ENCODE measurements at regions not wholly inside any gene's neighbourhood (a gene's known extent, or its start where the extent isn't known, plus 50 kb on each side); places are given as distances from the start of the nearest gene placed in this dataset.

DNA sequence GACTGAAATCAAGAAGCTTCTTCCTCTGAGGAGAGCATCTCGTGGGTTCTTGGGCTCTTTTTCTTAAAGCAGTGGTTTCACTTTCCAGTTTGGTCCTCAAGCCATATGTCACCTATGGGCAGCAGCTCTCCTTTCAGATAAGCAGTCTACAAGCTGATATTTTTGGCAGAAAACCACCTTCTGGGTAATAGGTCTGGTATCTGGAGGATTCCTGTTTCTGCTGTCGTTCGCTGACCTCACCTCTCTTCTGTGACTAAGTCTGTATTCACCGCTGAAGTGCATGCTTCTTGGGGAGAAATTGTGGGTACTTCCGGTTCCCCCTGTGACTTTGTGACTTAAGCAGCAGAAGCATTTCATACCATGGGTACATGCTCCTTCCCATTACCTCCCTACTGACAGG lies 193.6 kb downstream of the EDN1 start:
- Mint-ChIP-seq H3K4me1 (ENCODE audit: low read depth, unreplicated experiment) (peaks cover 12% of the 10 kb centered on the region), H3K27ac (ENCODE audit: unreplicated experiment) (peak overlapping the region; percentile 63), H3K4me3 (ENCODE audit: unreplicated experiment) (no peak overlapping the region), H3K27me3 (ENCODE audit: low read depth, unreplicated experiment) (no peaks in the 10 kb centered on the region), H3K36me3 (ENCODE audit: low read depth, unreplicated experiment) (no peaks in the 10 kb centered on the region), H3K9me3 (ENCODE audit: unreplicated experiment) (no peaks in the 10 kb centered on the region)
- peak overlapping the region; percentile 39 for H3K4me3 ChIP-seq (ENCODE audit: insufficient read depth, low read depth, low read length)
- FAIRE-seq, result peak; percentile 97
- H3K4me1 ChIP-seq (ENCODE audit: insufficient read depth, low read length), result peaks cover 25% of the 10 kb centered on the region
- no peaks in the 10 kb centered on the region for H3K36me3 ChIP-seq (ENCODE audit: insufficient read depth, low read length)
- TF ChIP-seq EZH2 (IDR thresholded peaks at IDR 0.05; ENCODE audit: insufficient read depth, low read length), result no peak
- DNase-seq (ENCODE audit: low read depth), result peak; percentile 99
- H3K27me3 ChIP-seq (ENCODE audit: insufficient read depth, low read length), result no peaks in the 10 kb centered on the region
- H3K79me2 ChIP-seq (ENCODE audit: insufficient read depth, low read length), result no peaks in the 10 kb centered on the region
- H2AFZ ChIP-seq (ENCODE audit: low read depth, low read length), result no peak overlapping the region
- H3K9me3 ChIP-seq (ENCODE audit: insufficient read depth, low read depth, low read length), result no peaks in the 10 kb centered on the region
- H4K20me1 ChIP-seq (ENCODE audit: insufficient read depth, low read length), result no peaks in the 10 kb centered on the region
- peak overlapping the region; percentile 80 for H3K4me2 ChIP-seq (ENCODE audit: low read length)
- H3K27ac ChIP-seq (ENCODE audit: low read depth, low read length), result peak overlapping the region; percentile 79
- peak overlapping the region; percentile 63 for H3K9ac ChIP-seq (ENCODE audit: low read length)

DNA sequence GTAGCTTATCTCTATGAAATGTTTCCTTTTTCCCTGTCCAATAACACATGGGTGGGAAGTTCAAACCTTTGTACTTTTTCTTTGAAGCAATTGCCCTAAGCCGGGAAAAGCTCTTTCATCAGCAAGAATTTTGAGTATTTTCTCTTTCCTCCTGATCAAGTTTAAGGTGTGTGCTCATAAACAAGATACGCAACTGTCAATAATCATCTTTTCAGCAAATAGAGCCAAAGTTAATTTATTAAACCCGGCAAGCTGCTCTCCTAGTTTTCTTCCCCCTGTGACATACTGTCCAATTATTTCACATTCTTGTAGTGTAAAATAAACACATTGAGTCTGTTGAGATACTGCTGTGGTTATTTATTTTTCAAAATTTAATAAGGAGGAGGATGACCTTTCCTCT lies 194.4 kb downstream of the EDN1 start:
- no peak overlapping the region for H3K4me3 Mint-ChIP-seq (ENCODE audit: unreplicated experiment)
- Histone ChIP-seq H3K4me1 (ENCODE audit: insufficient read depth, low read length) (peaks cover 25% of the 10 kb centered on the region), H3K4me2 (ENCODE audit: low read length) (peak overlapping the region; percentile 80), H3K27me3 (ENCODE audit: insufficient read depth, low read length) (no peaks in the 10 kb centered on the region), H3K9me3 (ENCODE audit: insufficient read depth, low read depth, low read length) (no peaks in the 10 kb centered on the region), H3K79me2 (ENCODE audit: insufficient read depth, low read length) (no peaks in the 10 kb centered on the region), H3K9ac (ENCODE audit: low read length) (peak overlapping the region; percentile 28), H3K4me3 (ENCODE audit: insufficient read depth, low read depth, low read length) (no peak overlapping the region), H4K20me1 (ENCODE audit: insufficient read depth, low read length) (no peaks in the 10 kb centered on the region), H2AFZ (ENCODE audit: low read depth, low read length) (no peak overlapping the region), H3K36me3 (ENCODE audit: insufficient read depth, low read length) (no peaks in the 10 kb centered on the region), H3K27ac (ENCODE audit: low read depth, low read length) (peak overlapping the region; percentile 75)
- FAIRE-seq (no peak), DNase-seq (ENCODE audit: low read depth) (no peak)
- no peaks in the 10 kb centered on the region for H3K36me3 Mint-ChIP-seq (ENCODE audit: low read depth, unreplicated experiment)
- H3K27me3 Mint-ChIP-seq (ENCODE audit: low read depth, unreplicated experiment), result no peaks in the 10 kb centered on the region
- TF ChIP-seq, protein P1, sequence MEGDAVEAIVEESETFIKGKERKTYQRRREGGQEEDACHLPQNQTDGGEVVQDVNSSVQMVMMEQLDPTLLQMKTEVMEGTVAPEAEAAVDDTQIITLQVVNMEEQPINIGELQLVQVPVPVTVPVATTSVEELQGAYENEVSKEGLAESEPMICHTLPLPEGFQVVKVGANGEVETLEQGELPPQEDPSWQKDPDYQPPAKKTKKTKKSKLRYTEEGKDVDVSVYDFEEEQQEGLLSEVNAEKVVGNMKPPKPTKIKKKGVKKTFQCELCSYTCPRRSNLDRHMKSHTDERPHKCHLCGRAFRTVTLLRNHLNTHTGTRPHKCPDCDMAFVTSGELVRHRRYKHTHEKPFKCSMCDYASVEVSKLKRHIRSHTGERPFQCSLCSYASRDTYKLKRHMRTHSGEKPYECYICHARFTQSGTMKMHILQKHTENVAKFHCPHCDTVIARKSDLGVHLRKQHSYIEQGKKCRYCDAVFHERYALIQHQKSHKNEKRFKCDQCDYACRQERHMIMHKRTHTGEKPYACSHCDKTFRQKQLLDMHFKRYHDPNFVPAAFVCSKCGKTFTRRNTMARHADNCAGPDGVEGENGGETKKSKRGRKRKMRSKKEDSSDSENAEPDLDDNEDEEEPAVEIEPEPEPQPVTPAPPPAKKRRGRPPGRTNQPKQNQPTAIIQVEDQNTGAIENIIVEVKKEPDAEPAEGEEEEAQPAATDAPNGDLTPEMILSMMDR (IDR thresholded peaks at IDR 0.05; ENCODE audit: insufficient read depth, low read depth, low read length), result no peak
- TF ChIP-seq EZH2 (IDR thresholded peaks at IDR 0.05; ENCODE audit: insufficient read depth, low read length), result no peak
- H3K4me1 Mint-ChIP-seq (ENCODE audit: low read depth, unreplicated experiment), result peaks cover 12% of the 10 kb centered on the region
- H3K9me3 Mint-ChIP-seq (ENCODE audit: unreplicated experiment), result no peaks in the 10 kb centered on the region
- H3K27ac Mint-ChIP-seq (ENCODE audit: unreplicated experiment), result no peak overlapping the region

DNA sequence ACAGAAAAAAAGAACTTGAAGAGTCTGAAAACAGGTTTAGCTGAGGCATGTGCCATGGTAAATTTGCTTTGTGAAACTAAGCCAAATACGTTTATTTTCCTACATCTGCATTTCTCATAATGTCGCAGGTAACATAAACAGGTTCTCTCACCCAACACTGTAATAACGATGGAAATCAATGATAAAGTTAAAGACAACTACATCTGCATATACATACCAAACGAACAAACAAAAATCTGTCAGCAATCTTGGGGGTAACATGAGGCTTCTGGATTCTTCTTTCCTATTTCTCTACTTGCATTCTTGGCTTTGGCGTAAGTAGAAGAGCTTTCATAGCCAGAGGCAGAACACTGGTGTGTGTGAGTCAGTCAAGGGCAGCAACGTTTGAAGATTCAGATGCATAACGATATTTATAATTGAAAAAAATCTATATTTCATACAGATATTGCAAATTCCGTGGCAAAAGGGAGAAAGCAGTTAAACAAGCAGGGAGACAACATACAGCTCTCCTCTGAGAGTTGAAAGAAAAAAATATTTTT lies 195.1 kb downstream of the EDN1 start:
- no peaks in the 10 kb centered on the region for H3K27me3 ChIP-seq (ENCODE audit: insufficient read depth, low read length)
- H3K9me3 ChIP-seq (ENCODE audit: insufficient read depth, low read depth, low read length), result no peaks in the 10 kb centered on the region
- H2AFZ ChIP-seq (ENCODE audit: low read depth, low read length), result no peak overlapping the region
- no peak overlapping the region for H3K27ac ChIP-seq (ENCODE audit: low read depth, low read length)
- Mint-ChIP-seq H3K4me1 (ENCODE audit: low read depth, unreplicated experiment) (peaks cover 12% of the 10 kb centered on the region), H3K9me3 (ENCODE audit: unreplicated experiment) (no peaks in the 10 kb centered on the region), H3K27ac (ENCODE audit: unreplicated experiment) (no peak overlapping the region), H3K36me3 (ENCODE audit: low read depth, unreplicated experiment) (no peaks in the 10 kb centered on the region), H3K27me3 (ENCODE audit: low read depth, unreplicated experiment) (no peaks in the 10 kb centered on the region), H3K4me3 (ENCODE audit: unreplicated experiment) (no peak overlapping the region)
- peaks cover 29% of the 10 kb centered on the region for H3K4me1 ChIP-seq (ENCODE audit: insufficient read depth, low read length)
- FAIRE-seq (no peak), DNase-seq (ENCODE audit: low read depth) (no peak)
- no peak overlapping the region for H3K4me3 ChIP-seq (ENCODE audit: insufficient read depth, low read depth, low read length)
- H3K36me3 ChIP-seq (ENCODE audit: insufficient read depth, low read length), result no peaks in the 10 kb centered on the region
- H3K9ac ChIP-seq (ENCODE audit: low read length), result no peak overlapping the region
- H4K20me1 ChIP-seq (ENCODE audit: insufficient read depth, low read length), result no peaks in the 10 kb centered on the region
- H3K79me2 ChIP-seq (ENCODE audit: insufficient read depth, low read length), result no peaks in the 10 kb centered on the region
- TF ChIP-seq EZH2 (IDR thresholded peaks at IDR 0.05; ENCODE audit: insufficient read depth, low read length), result no peak
- TF ChIP-seq, protein P1 (IDR thresholded peaks at IDR 0.05; ENCODE audit: insufficient read depth, low read depth, low read length), result no peak
- H3K4me2 ChIP-seq (ENCODE audit: low read length), result no peak overlapping the region

All from astrocyte (in vitro differentiated cells and primary cell).